H1 (cell line): ENCODE measurements at regions not wholly inside any gene's neighbourhood (a gene's known extent, or its start where the extent isn't known, plus 50 kb on each side); places are given as distances from the start of the nearest gene placed in this dataset.

Experiments used
- CTCF ChIA-PET: fragments of 300-600 bp; sonication (Branson Sonifier 250); formaldehyde crosslinking; loops from one replicate; lab custom pipeline; 2021; ENCODE audit not compliant: partially characterized antibody; lab: Charles Lee
- POLR2A ChIA-PET: fragments of 300-600 bp; sonication (Branson Sonifier 250); formaldehyde crosslinking; loops from one replicate; lab custom pipeline; 2021; ENCODE audit warnings: inconsistent platforms; ENCODE audit not compliant: partially characterized antibody; lab: Charles Lee
- DNase-seq, 2 experiments: peaks; one replicate each; pipeline versions ENCODE4 v3.0.0 to v3.0.0-alpha.2; 2010 to 2022; ENCODE audit warnings: low spot score in 2 of 2, low read depth in 1 of 2, mixed read lengths in 1 of 2
- FAIRE-seq: peaks from 2 replicates; lab custom pipeline; 2011; peaks lifted over from hg19 to GRCh38; lab: Jason Lieb, UNC
- H2AFZ ChIP-seq: 2 replicates; pipeline ENCODE4 v1.8.1; 2012; ENCODE audit warnings: low read length, inconsistent platforms
- H2AK5ac ChIP-seq: 2 replicates; pipeline ENCODE4 v1.6.1; 2013; ENCODE audit warnings: low read depth, low read length
- H2BK120ac ChIP-seq: replicated peaks from 2 replicates; pipeline ENCODE3; 2013; ENCODE audit warnings: low read depth, low read length, inconsistent platforms
- H2BK12ac ChIP-seq: 2 replicates; pipeline ENCODE4 v1.6.1; 2013; ENCODE audit warnings: low read depth, low read length
- H2BK15ac ChIP-seq: 2 replicates; pipeline ENCODE4 v1.6.1; 2013; ENCODE audit warnings: low read length
- H2BK20ac ChIP-seq: 2 replicates; pipeline ENCODE4 v1.6.1; 2013; ENCODE audit warnings: low read length
- H2BK5ac ChIP-seq: 2 replicates; pipeline ENCODE4 v1.6.1; 2013; ENCODE audit warnings: low read depth, low read length
- H3K14ac ChIP-seq: 2 replicates; pipeline ENCODE4 v1.6.1; 2013; ENCODE audit warnings: inconsistent platforms; ENCODE audit not compliant: insufficient read length
- H3K18ac ChIP-seq: 2 replicates; pipeline ENCODE4 v1.6.1; 2013; ENCODE audit warnings: low read length; ENCODE audit errors: extremely low read depth
- H3K23ac ChIP-seq: 2 replicates; pipeline ENCODE4 v1.6.1; 2013; ENCODE audit warnings: inconsistent platforms; ENCODE audit not compliant: insufficient read length
- H3K23me2 ChIP-seq: 2 replicates; pipeline ENCODE4 v1.6.1; 2013; ENCODE audit warnings: low read depth, low read length
- H3K27ac ChIP-seq: 2 replicates; pipeline ENCODE4 v1.6.1; 2011; ENCODE audit warnings: low read depth, low read length, inconsistent platforms
- H3K27me3 ChIP-seq, 4 experiments: replicated peaks in 1 of 4; 1 replicate in 1 of 4; 2 replicates in 3 of 4; pipeline versions ENCODE4 v1.6.1 to v1.8.1; 2011 to 2013; ENCODE audit warnings: low read length in 3 of 4, mild to moderate bottlenecking in 3 of 4, inconsistent platforms in 2 of 4, mixed read lengths in 2 of 4, moderate library complexity in 1 of 4; ENCODE audit not compliant: control insufficient read depth in 3 of 4, insufficient read depth in 3 of 4; ENCODE audit errors: extremely low read depth in 1 of 4
- H3K36me3 ChIP-seq, 4 experiments: 2 replicates each; pipeline versions ENCODE4 v1.6.1 to v1.8.1; 2011 to 2013; ENCODE audit warnings: mild to moderate bottlenecking in 4 of 4, low read length in 3 of 4, moderate library complexity in 2 of 4, control low read depth in 1 of 4, inconsistent platforms in 1 of 4; ENCODE audit not compliant: insufficient read depth in 4 of 4, control insufficient read depth in 2 of 4
- H3K4ac ChIP-seq: replicated peaks from 2 replicates; pipeline ENCODE3; 2013; ENCODE audit warnings: low read length, low read depth, mixed read lengths, inconsistent platforms; ENCODE audit not compliant: insufficient read length
- H3K4me1 ChIP-seq, 4 experiments: replicated peaks in 1 of 4; 1 replicate in 1 of 4; 2 replicates in 3 of 4; pipeline versions ENCODE4 v1.6.1 to v1.8.1; 2011 to 2013; ENCODE audit warnings: low read length in 3 of 4, inconsistent platforms in 2 of 4, mixed read lengths in 1 of 4; ENCODE audit not compliant: insufficient read depth in 4 of 4, control insufficient read depth in 3 of 4
- H3K4me2 ChIP-seq, 2 experiments: 2 replicates each; pipeline versions ENCODE4 v1.6.1 to v1.8.1; 2011 to 2013; ENCODE audit warnings: low read depth in 2 of 2, low read length in 2 of 2, control low read depth in 1 of 2, inconsistent platforms in 1 of 2, mild to moderate bottlenecking in 1 of 2; ENCODE audit not compliant: insufficient read depth in 1 of 2
- H3K4me3 ChIP-seq, 4 experiments: fragments of 200-600, 300-600 bp in 1 of 4; sonication (generic), shearing (Covaris generic), sonication (Bioruptor Twin) in 1 of 4; 2 replicates each; pipeline versions ENCODE4 v1.5.1 to v1.8.1; 2011 to 2016; ENCODE audit warnings: low read length in 4 of 4, low read depth in 3 of 4, control low read depth in 2 of 4, inconsistent platforms in 2 of 4, mild to moderate bottlenecking in 2 of 4, mixed read lengths in 1 of 4, moderate library complexity in 1 of 4; ENCODE audit not compliant: insufficient read depth in 2 of 4; ENCODE audit errors: extremely low read depth in 1 of 4
- H3K56ac ChIP-seq: replicated peaks from 2 replicates; pipeline ENCODE3; 2013; ENCODE audit warnings: low read depth, mild to moderate bottlenecking, mixed read lengths, low read length, inconsistent platforms; ENCODE audit not compliant: insufficient read length
- H3K79me1 ChIP-seq: 2 replicates; pipeline ENCODE4 v1.6.1; 2013; ENCODE audit warnings: low read depth, low read length, control low read depth
- H3K79me2 ChIP-seq, 2 experiments: 2 replicates each; pipeline versions ENCODE4 v1.6.1 to v1.8.1; 2012 to 2013; ENCODE audit warnings: low read length in 2 of 2, mild to moderate bottlenecking in 2 of 2, inconsistent platforms in 1 of 2; ENCODE audit not compliant: insufficient read depth in 2 of 2, control insufficient read depth in 1 of 2
- H3K9ac ChIP-seq, 4 experiments: replicated peaks in 1 of 4; 1 replicate in 1 of 4; 2 replicates in 3 of 4; pipeline versions ENCODE4 v1.6.1 to v1.8.1; 2011 to 2013; ENCODE audit warnings: low read depth in 3 of 4, low read length in 3 of 4, control low read depth in 2 of 4, mild to moderate bottlenecking in 2 of 4, moderate library complexity in 2 of 4, inconsistent platforms in 1 of 4; ENCODE audit errors: extremely low read depth in 1 of 4
- H3K9me3 ChIP-seq, 2 experiments: 2 replicates each; pipeline versions ENCODE4 v1.6.1 to v1.8.1; 2012 to 2013; ENCODE audit warnings: mild to moderate bottlenecking in 2 of 2, moderate library complexity in 2 of 2, control low read depth in 1 of 2, inconsistent platforms in 1 of 2, low read depth in 1 of 2, low read length in 1 of 2, mixed read lengths in 1 of 2; ENCODE audit not compliant: insufficient read depth in 2 of 2
- H4K20me1 ChIP-seq, 2 experiments: replicated peaks in 1 of 2; 2 replicates each; pipeline versions ENCODE3 to v1.8.1; 2011 to 2013; ENCODE audit warnings: inconsistent platforms in 2 of 2, low read length in 2 of 2, mild to moderate bottlenecking in 1 of 2; ENCODE audit not compliant: insufficient read depth in 2 of 2, control insufficient read depth in 1 of 2
- H4K5ac ChIP-seq: 2 replicates; pipeline ENCODE4 v1.6.1; 2013; ENCODE audit warnings: low read length, low read depth, mixed read lengths, inconsistent platforms; ENCODE audit not compliant: insufficient read length
- H4K8ac ChIP-seq: 2 replicates; pipeline ENCODE4 v1.8.0; 2013; ENCODE audit warnings: mild to moderate bottlenecking, moderate library complexity, low read length, inconsistent platforms; ENCODE audit not compliant: insufficient read depth; ENCODE audit errors: extremely low read depth
- H4K91ac ChIP-seq: replicated peaks from 2 replicates; pipeline ENCODE3; 2013; ENCODE audit warnings: low read length, mixed read lengths, inconsistent platforms; ENCODE audit not compliant: insufficient read length
- CTBP2 ChIP-seq: IDR thresholded peaks from 2 replicates; pipeline ENCODE4 v1.7.0; 2011; ENCODE audit warnings: borderline replicate concordance, mild to moderate bottlenecking, moderate library complexity, mixed read lengths, low read length; ENCODE audit not compliant: insufficient read depth, insufficient read length
- GABPA ChIP-seq: IDR thresholded peaks from 2 replicates; pipeline ENCODE4 v1.6.1; 2011; ENCODE audit warnings: mild to moderate bottlenecking, low read length, moderate library complexity, borderline replicate concordance; ENCODE audit not compliant: insufficient read depth
- POLR2A ChIP-seq, 2 experiments: IDR thresholded peaks; 1 replicate in 1 of 2; 2 replicates in 1 of 2; pipeline ENCODE4 v1.6.1; 2011; ENCODE audit warnings: low read depth in 2 of 2, low read length in 2 of 2, mild to moderate bottlenecking in 2 of 2; ENCODE audit errors: control extremely low read depth in 1 of 2
- RAD21 ChIP-seq, 2 experiments: IDR thresholded peaks in 1 of 2; conservative IDR thresholded peaks in 1 of 2; 2 replicates each; pipeline ENCODE4 v1.6.1; 2011; ENCODE audit warnings: low read depth in 2 of 2, low read length in 2 of 2, improper control_type of control experiment in 1 of 2, inconsistent platforms in 1 of 2, mild to moderate bottlenecking in 1 of 2, moderate library complexity in 1 of 2
- SIRT6 ChIP-seq: IDR thresholded peaks from one replicate; pipeline ENCODE4 v1.7.1; 2012; ENCODE audit warnings: low read length, inconsistent platforms
- SIX5 ChIP-seq: IDR thresholded peaks from 2 replicates; pipeline ENCODE4 v1.6.1; 2011; ENCODE audit warnings: mild to moderate bottlenecking, low read depth, low read length
- TAF7 ChIP-seq: optimal IDR thresholded peaks from 2 replicates; pipeline ENCODE3; 2011; ENCODE audit warnings: low read depth, mild to moderate bottlenecking, inconsistent platforms, low read length, moderate library complexity, borderline replicate concordance
- TCF12 ChIP-seq: IDR thresholded peaks from 2 replicates; pipeline ENCODE4 v1.6.1; 2011; ENCODE audit warnings: low read depth, mild to moderate bottlenecking, low read length
- WGBS, 2 experiments: shearing (Covaris generic) in 1 of 2; methylation state at CpG; one replicate each; pipeline versions ENCODE4 v1.1.6 to v1.1.7; 2013 to 2015; ENCODE audit warnings: low lambda C conversion rate in 2 of 2, mixed read lengths in 2 of 2, inconsistent platforms in 1 of 2, low coverage in 1 of 2, missing lambda C conversion rate in 1 of 2; ENCODE audit not compliant: insufficient replicate concordance in 2 of 2, insufficient coverage in 1 of 2, insufficient read length in 1 of 2; ENCODE audit errors: extremely low coverage in 1 of 2, missing lambda C conversion rate in 1 of 2; 5-methylcytosine and 5-hydroxymethylcytosine counted together
- TF ChIP-seq, protein P1 (sequence below): IDR thresholded peaks from 2 replicates; pipeline ENCODE4 v1.6.1; 2012; ENCODE audit warnings: inconsistent platforms

DNA sequence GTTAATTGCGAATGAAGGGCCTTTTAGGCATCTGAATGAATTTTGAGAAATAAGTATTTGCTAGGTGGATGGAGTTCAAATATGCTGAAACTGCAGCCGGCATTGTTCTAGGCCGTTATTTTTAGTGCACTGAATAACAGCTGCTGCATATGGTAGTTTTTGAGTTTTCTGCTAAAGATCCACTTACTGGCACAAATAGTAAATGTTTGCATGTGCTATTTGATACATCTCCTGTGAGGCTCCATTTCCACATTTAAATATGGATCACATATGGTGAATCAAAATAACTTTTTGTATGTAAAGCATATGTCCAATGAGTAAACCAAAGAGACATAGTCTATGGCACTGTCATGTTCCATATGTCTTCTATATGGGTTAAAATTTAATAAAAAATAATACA lies 56.7 kb upstream of the CNTN4 start:
- H2BK12ac ChIP-seq: no peak overlapping the region
- H3K9ac ChIP-seq: no peak overlapping the region
- no peak for FAIRE-seq
- H3K79me2 ChIP-seq: no peaks in the 10 kb centered on the region
- no peak overlapping the region for H2BK5ac ChIP-seq
- no peak overlapping the region for H4K91ac ChIP-seq
- no peak overlapping the region for H4K8ac ChIP-seq
- H3K9me3 ChIP-seq: no peaks in the 10 kb centered on the region
- H3K27ac ChIP-seq: no peak overlapping the region
- H3K4me2 ChIP-seq: no peak overlapping the region
- H3K4ac ChIP-seq: no peak overlapping the region
- 93% methylated on average over 3 of the region's 3 CpGs; no CpG with 5 or more reads in 1 of the 2 experiments for WGBS, 2 experiments
- no peak overlapping the region for H2BK20ac ChIP-seq
- no peak overlapping the region for H3K18ac ChIP-seq
- H2AK5ac ChIP-seq: no peak overlapping the region
- no peak overlapping the region for H4K5ac ChIP-seq
- H2AFZ ChIP-seq: no peak overlapping the region
- H3K14ac ChIP-seq: no peak overlapping the region
- TF ChIP-seq SIX5 (no peak), GABPA (no peak), POLR2A (IDR thresholded peaks at IDR 0.05; ENCODE audit: control extremely low read depth in 1 of 2, low read depth in 2 of 2, low read length in 2 of 2) (no peak), RAD21 (IDR thresholded peaks at IDR 0.05 in 1 of 2, conservative IDR thresholded peaks at IDR 0.05 in 1 of 2; ENCODE audit: low read depth in 2 of 2, low read length in 2 of 2) (no peak), SIRT6 (no peak), TCF12 (no peak), CTBP2 (no peak), TAF7 (no peak)
- TF ChIP-seq, protein P1, sequence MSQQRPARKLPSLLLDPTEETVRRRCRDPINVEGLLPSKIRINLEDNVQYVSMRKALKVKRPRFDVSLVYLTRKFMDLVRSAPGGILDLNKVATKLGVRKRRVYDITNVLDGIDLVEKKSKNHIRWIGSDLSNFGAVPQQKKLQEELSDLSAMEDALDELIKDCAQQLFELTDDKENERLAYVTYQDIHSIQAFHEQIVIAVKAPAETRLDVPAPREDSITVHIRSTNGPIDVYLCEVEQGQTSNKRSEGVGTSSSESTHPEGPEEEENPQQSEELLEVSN: no peak
- H3K4me3 ChIP-seq: no peak overlapping the region
- no peaks in the 10 kb centered on the region for H3K27me3 ChIP-seq
- H4K20me1 ChIP-seq: no peaks in the 10 kb centered on the region
- no peak overlapping the region for H2BK15ac ChIP-seq
- H3K4me1 ChIP-seq: no peaks in the 10 kb centered on the region
- H3K79me1 ChIP-seq: no peaks in the 10 kb centered on the region
- CTCF ChIA-PET: interaction anchor here (2.2 kb wide), 1 partner anchor 8 kb away, joined by 9 read pairs; no protein-coding TSS in a partner anchor
- DNase-seq: no peak
- no peak overlapping the region for H3K56ac ChIP-seq
- H3K23ac ChIP-seq: no peak overlapping the region
- no peaks in the 10 kb centered on the region for H3K36me3 ChIP-seq
- no peak overlapping the region for H2BK120ac ChIP-seq
- H3K23me2 ChIP-seq: no peaks in the 10 kb centered on the region
- POLR2A ChIA-PET: no interaction called here
